ENCODE measurements at regions not wholly inside any gene's neighbourhood (a gene's known extent, or its start where the extent isn't known, plus 50 kb on each side); places are given as distances from the start of the nearest gene placed in this dataset.

DNA sequence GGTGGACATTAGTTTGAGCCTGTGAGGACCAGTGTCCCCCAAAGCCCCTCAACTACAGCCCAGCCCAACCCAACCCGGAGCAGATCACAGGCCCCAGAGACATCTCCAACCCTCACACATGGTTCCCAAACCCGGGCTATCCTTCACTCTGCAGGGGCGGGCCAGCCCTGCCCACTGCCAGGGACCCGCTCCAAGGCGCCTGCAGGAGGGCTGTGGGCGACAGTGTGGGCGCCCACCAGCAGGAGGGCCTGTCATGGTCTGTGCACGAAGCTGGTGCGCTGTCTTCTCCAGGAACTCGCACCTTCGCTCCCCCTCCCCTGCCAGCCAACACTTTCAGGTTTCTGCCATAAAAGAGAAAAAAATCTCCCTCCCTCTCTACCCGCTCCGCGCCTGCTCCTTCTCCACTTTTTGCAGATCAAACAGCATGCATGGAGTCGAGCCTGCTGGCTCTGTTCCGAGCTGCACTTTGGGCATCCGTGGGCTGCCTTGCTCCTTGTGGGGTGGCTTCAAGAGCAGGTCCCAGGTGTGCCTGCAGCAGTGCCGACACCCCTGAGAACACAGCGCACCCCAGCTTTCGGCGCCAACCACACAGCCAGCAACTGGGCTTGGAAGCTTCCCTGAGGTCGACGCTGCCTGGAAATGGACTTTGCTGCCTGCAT, 133.7 kb upstream of the PPP1R26 start:
- H3K4me1 ChIP-seq (ENCODE audit: insufficient read depth, low read length, poor library complexity, severe bottlenecking), result no peaks in the 10 kb centered on the region
- no peaks in the 10 kb centered on the region for H3K27me3 ChIP-seq (ENCODE audit: insufficient read depth, low read length, poor library complexity, severe bottlenecking)
- no peak overlapping the region for H2AFZ ChIP-seq (ENCODE audit: low read length)
- no peaks in the 10 kb centered on the region for H4K20me1 ChIP-seq (ENCODE audit: insufficient read depth, low read length, poor library complexity, severe bottlenecking)
- TF ChIP-seq CTCF (conservative IDR thresholded peaks at IDR 0.05; ENCODE audit: low read length), result no peak
- no peak for TF ChIP-seq EZH2phosphoT487 (IDR thresholded peaks at IDR 0.05; ENCODE audit: borderline replicate concordance)
- H3F3A ChIP-seq (ENCODE audit: low read depth), result no peaks in the 10 kb centered on the region
- no peaks in the 10 kb centered on the region for H3K36me3 ChIP-seq (ENCODE audit: insufficient read depth, low read length)
- H3K9me2 ChIP-seq (replicated peaks; ENCODE audit: low read depth, low read length), result no peaks in the 10 kb centered on the region
- H3K4me3 ChIP-seq (ENCODE audit: low read length, poor library complexity, severe bottlenecking), result no peak overlapping the region
- no peaks in the 10 kb centered on the region for H3K79me2 ChIP-seq (ENCODE audit: insufficient read depth, low read length)
- no peaks in the 10 kb centered on the region for H3K9me3 ChIP-seq (ENCODE audit: insufficient read depth, low read depth, low read length)
- no peak overlapping the region for H3K4me2 ChIP-seq (ENCODE audit: low read depth, low read length, poor library complexity, severe bottlenecking)
- H3K9ac ChIP-seq (ENCODE audit: low read depth, low read length, poor library complexity, severe bottlenecking), result no peak overlapping the region

DNA sequence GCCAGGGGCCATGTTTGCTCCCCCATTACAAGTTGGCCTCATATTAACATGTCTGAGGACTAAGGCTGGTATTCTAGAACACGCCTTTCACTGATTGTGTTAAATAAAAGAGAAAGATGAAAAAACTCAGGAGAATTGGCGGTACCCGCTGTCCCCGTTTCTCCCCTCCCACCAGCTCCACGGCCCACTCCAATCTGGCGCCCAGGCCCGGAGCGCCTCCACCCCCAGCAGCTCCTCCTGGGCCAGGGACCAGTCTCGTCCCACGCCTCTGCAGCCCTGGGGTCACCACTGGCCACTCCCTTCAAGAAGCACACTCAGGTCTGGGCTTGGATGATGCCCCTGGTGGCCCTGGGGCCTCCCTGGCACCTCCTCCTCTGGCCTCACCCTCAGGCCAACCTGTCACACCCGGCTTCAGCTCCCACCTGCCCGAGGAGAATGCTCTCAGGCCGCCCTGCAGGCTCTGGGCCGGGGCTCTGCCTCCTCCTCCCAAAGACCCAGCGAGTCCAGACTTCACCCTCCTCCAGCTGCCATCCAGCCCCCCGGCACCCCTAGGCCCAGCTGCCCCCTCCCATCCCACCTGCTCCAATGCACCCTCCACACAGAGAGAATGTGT, 133.0 kb upstream of the PPP1R26 start:
- no peak overlapping the region for H3K4me2 ChIP-seq (ENCODE audit: low read depth, low read length, poor library complexity, severe bottlenecking)
- H4K20me1 ChIP-seq (ENCODE audit: insufficient read depth, low read length, poor library complexity, severe bottlenecking), result no peaks in the 10 kb centered on the region
- no peaks in the 10 kb centered on the region for H3K27me3 ChIP-seq (ENCODE audit: insufficient read depth, low read length, poor library complexity, severe bottlenecking)

DNA sequence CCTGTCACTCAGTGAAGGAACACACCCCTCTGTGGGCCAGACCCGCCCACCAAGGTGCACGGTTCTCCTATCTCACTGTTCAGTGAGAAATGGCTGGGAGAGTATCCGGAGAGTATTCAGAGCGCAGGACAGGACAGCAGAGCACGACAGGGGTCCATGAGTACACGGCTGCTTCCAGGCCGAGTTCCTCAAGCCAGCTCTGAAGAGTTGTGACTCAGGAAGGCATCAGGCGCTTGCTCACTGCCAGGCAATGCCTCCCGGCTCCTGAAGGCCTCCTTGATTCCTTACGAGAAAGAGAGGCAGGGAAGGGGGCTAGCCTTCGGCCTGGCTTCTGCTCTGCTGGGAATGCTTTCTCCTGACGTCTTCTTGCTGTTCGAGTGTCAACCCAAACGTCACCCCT, 132.1 kb upstream of the PPP1R26 start:
- Histone ChIP-seq H3K4me2 (ENCODE audit: low read depth, low read length, poor library complexity, severe bottlenecking) (no peak overlapping the region), H3K36me3 (ENCODE audit: insufficient read depth, low read length) (no peaks in the 10 kb centered on the region), H3F3A (ENCODE audit: low read depth) (no peaks in the 10 kb centered on the region), H3K9me3 (ENCODE audit: insufficient read depth, low read depth, low read length) (no peaks in the 10 kb centered on the region), H3K27me3 (ENCODE audit: insufficient read depth, low read length, poor library complexity, severe bottlenecking) (no peaks in the 10 kb centered on the region), H4K20me1 (ENCODE audit: insufficient read depth, low read length, poor library complexity, severe bottlenecking) (no peaks in the 10 kb centered on the region), H3K4me1 (ENCODE audit: insufficient read depth, low read length, poor library complexity, severe bottlenecking) (no peaks in the 10 kb centered on the region), H3K9ac (ENCODE audit: low read depth, low read length, poor library complexity, severe bottlenecking) (no peak overlapping the region), H3K4me3 (ENCODE audit: low read length, poor library complexity, severe bottlenecking) (no peak overlapping the region), H3K9me2 (replicated peaks; ENCODE audit: low read depth, low read length) (no peaks in the 10 kb centered on the region), H3K79me2 (ENCODE audit: insufficient read depth, low read length) (no peaks in the 10 kb centered on the region), H2AFZ (ENCODE audit: low read length) (no peak overlapping the region)
- TF ChIP-seq CTCF (conservative IDR thresholded peaks at IDR 0.05; ENCODE audit: low read length), result no peak
- TF ChIP-seq EZH2phosphoT487 (IDR thresholded peaks at IDR 0.05; ENCODE audit: borderline replicate concordance), result no peak

More for the DNA sequence above, 133.0 kb upstream of the PPP1R26 start:
- TF ChIP-seq EZH2phosphoT487 (IDR thresholded peaks at IDR 0.05; ENCODE audit: borderline replicate concordance), result no peak
- TF ChIP-seq CTCF (conservative IDR thresholded peaks at IDR 0.05; ENCODE audit: low read length), result no peak
- no peak overlapping the region for H3K4me3 ChIP-seq (ENCODE audit: low read length, poor library complexity, severe bottlenecking)
- H3K9ac ChIP-seq (ENCODE audit: low read depth, low read length, poor library complexity, severe bottlenecking), result no peak overlapping the region
- no peaks in the 10 kb centered on the region for H3F3A ChIP-seq (ENCODE audit: low read depth)
- no peaks in the 10 kb centered on the region for H3K4me1 ChIP-seq (ENCODE audit: insufficient read depth, low read length, poor library complexity, severe bottlenecking)
- H3K9me2 ChIP-seq (replicated peaks; ENCODE audit: low read depth, low read length), result no peaks in the 10 kb centered on the region
- no peak overlapping the region for H2AFZ ChIP-seq (ENCODE audit: low read length)
- no peaks in the 10 kb centered on the region for H3K79me2 ChIP-seq (ENCODE audit: insufficient read depth, low read length)
- no peaks in the 10 kb centered on the region for H3K9me3 ChIP-seq (ENCODE audit: insufficient read depth, low read depth, low read length)
- H3K36me3 ChIP-seq (ENCODE audit: insufficient read depth, low read length), result no peaks in the 10 kb centered on the region

Measured in Loucy (cell line).